ENCODE measurements at regions not wholly inside any gene's neighbourhood (a gene's known extent, or its start where the extent isn't known, plus 50 kb on each side); places are given as distances from the start of the nearest gene placed in this dataset.

DNA sequence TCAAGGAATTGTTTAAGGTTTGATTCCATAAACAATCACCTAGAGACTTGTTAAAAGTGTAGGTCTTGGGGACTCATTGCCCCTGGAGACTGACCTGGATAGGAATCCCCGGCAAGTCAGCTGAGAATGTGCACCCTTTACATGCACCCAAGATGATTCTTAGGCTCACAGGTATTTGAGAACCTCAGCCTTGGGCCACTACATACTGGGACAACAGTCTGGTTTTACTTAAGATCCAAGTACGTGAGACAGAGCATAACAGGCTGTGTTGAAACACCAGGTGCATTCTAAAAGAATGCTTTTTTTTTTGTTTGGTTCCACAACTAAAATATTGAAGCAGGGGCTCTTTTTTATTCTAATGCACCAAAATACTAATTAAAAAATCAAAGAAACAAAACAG lies 215.8 kb downstream of the TMX3 start:
- TF ChIP-seq ZNF274 (IDR thresholded peaks at IDR 0.05; ENCODE audit: borderline replicate concordance, extremely low read depth, low read length) (no peak), MAFK (IDR thresholded peaks at IDR 0.05; ENCODE audit: low read depth, low read length) (no peak), SRF (IDR thresholded peaks at IDR 0.05; ENCODE audit: low read depth, low read length) (no peak)
- TF ChIP-seq, protein P1, sequence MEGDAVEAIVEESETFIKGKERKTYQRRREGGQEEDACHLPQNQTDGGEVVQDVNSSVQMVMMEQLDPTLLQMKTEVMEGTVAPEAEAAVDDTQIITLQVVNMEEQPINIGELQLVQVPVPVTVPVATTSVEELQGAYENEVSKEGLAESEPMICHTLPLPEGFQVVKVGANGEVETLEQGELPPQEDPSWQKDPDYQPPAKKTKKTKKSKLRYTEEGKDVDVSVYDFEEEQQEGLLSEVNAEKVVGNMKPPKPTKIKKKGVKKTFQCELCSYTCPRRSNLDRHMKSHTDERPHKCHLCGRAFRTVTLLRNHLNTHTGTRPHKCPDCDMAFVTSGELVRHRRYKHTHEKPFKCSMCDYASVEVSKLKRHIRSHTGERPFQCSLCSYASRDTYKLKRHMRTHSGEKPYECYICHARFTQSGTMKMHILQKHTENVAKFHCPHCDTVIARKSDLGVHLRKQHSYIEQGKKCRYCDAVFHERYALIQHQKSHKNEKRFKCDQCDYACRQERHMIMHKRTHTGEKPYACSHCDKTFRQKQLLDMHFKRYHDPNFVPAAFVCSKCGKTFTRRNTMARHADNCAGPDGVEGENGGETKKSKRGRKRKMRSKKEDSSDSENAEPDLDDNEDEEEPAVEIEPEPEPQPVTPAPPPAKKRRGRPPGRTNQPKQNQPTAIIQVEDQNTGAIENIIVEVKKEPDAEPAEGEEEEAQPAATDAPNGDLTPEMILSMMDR (IDR thresholded peaks at IDR 0.05; ENCODE audit: control extremely low read depth in 1 of 3, insufficient read depth in 1 of 3, low read depth in 1 of 3, low read length in 3 of 3) = no peak
